HG03521 (cell line): ENCODE measurements at regions not wholly inside any gene's neighbourhood (a gene's known extent, or its start where the extent isn't known, plus 50 kb on each side); places are given as distances from the start of the nearest gene placed in this dataset.
"Not testable (repeated sequence)": the region's sequence is repeated elsewhere in the genome, so short reads cannot be mapped to it uniquely, and the experiment has no call there.

Experiments used
- ATAC-seq: cut with Tn5 transposase; IDR thresholded peaks from one replicate; pipeline ENCODE4 v1.9.1; 2021; ENCODE audit warnings: mild to moderate bottlenecking, moderate library complexity; ENCODE audit not compliant: unreplicated experiment

GRCh38 chr4:49153011-49153410, 166.9 kb downstream of the CWH43 start:
- peak; percentile 22 for ATAC-seq

- peak; percentile 51 for ATAC-seq
Observed at GRCh38 chr4:49154308-49155103, 168.4 kb downstream of the CWH43 start.

- not testable (repeated sequence) for ATAC-seq
Observed at GRCh38 chr4:49155270-49155669, 169.2 kb downstream of the CWH43 start.

- not testable (repeated sequence) for ATAC-seq
Observed at GRCh38 chr4:49156309-49156708, 170.2 kb downstream of the CWH43 start.

- not testable (repeated sequence) for ATAC-seq
Observed at GRCh38 chr4:49157630-49158029, 171.6 kb downstream of the CWH43 start.

GRCh38 chr4:49161111-49161541, 175.1 kb downstream of the CWH43 start:
- not testable (repeated sequence) for ATAC-seq

- not testable (repeated sequence) for ATAC-seq
Observed at GRCh38 chr4:49164916-49165315, 178.8 kb downstream of the CWH43 start.

GRCh38 chr4:49177847-49178246, 191.8 kb downstream of the CWH43 start:
- not testable (repeated sequence) for ATAC-seq

- not testable (repeated sequence) for ATAC-seq
Observed at GRCh38 chr4:49181088-49181487, 195.0 kb downstream of the CWH43 start.

- not testable (repeated sequence) for ATAC-seq
Observed at GRCh38 chr4:49211396-49212194, 225.5 kb downstream of the CWH43 start.

- ATAC-seq: not testable (repeated sequence)
Observed at GRCh38 chr4:49213250-49213649, 227.2 kb downstream of the CWH43 start.

- not testable (repeated sequence) for ATAC-seq
Observed at GRCh38 chr4:49213750-49214149, 227.7 kb downstream of the CWH43 start.

GRCh38 chr4:49214453-49215081, 228.5 kb downstream of the CWH43 start:
- ATAC-seq: not testable (repeated sequence)

- not testable (repeated sequence) for ATAC-seq
Observed at GRCh38 chr4:49215082-49215479, 229.0 kb downstream of the CWH43 start.

- ATAC-seq: not testable (repeated sequence)
Observed at GRCh38 chr4:49216606-49217005, 230.5 kb downstream of the CWH43 start.

- ATAC-seq: no peak
Observed at GRCh38 chr4:49217492-49217891, 231.4 kb downstream of the CWH43 start.

GRCh38 chr4:49218094-49218493, 232.0 kb downstream of the CWH43 start:
- ATAC-seq: not testable (repeated sequence)

GRCh38 chr4:49218931-49219330, 232.9 kb downstream of the CWH43 start:
- not testable (repeated sequence) for ATAC-seq

GRCh38 chr4:49219489-49220225, 233.6 kb downstream of the CWH43 start:
- not testable (repeated sequence) for ATAC-seq

GRCh38 chr4:49221209-49221608, 235.1 kb downstream of the CWH43 start:
- no peak for ATAC-seq
